ENCODE measurements at regions not wholly inside any gene's neighbourhood (a gene's known extent, or its start where the extent isn't known, plus 50 kb on each side); places are given as distances from the start of the nearest gene placed in this dataset.
A peak's percentile ranks its signal among the peaks of the same experiment; 100 is the strongest.
"Not testable (repeated sequence)": the region's sequence is repeated elsewhere in the genome, so short reads cannot be mapped to it uniquely, and the experiment has no call there.

DNA sequence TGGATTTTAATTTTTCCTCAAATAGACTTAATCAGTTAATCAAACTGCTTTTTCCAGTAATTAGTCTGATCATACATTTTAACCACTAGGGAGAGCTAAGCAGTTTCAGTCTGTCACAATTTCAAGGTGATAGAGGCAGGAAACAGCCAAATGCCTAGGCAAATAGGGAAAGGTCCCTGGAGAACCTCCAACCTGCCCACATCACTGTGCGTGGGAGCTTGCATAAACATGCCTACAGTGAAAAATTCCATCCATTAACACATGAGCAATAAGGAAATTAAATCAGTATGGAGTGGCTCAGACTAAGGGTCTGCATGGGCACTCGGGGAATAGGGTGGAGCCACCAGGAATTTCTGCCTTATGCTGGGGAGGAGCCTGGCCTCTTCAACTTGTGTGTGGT is 74.6 kb downstream of the AASDHPPT start:
- Mint-ChIP-seq H3K27me3 (peaks cover 11 to 16% of the 10 kb centered on the region in 2 donors), H3K4me3 (no peak overlapping the region), H3K36me3 (ENCODE audit: insufficient read depth) (no peaks in the 10 kb centered on the region), H3K4me1 (ENCODE audit: low read depth in 2 of 2) (peaks cover 0 to 2% of the 10 kb centered on the region in 2 donors), H3K9me3 (no peaks in the 10 kb centered on the region), H3K27ac (no peak overlapping the region)
- ATAC-seq (replicated peaks) (no peak), DNase-seq (no peak)

DNA sequence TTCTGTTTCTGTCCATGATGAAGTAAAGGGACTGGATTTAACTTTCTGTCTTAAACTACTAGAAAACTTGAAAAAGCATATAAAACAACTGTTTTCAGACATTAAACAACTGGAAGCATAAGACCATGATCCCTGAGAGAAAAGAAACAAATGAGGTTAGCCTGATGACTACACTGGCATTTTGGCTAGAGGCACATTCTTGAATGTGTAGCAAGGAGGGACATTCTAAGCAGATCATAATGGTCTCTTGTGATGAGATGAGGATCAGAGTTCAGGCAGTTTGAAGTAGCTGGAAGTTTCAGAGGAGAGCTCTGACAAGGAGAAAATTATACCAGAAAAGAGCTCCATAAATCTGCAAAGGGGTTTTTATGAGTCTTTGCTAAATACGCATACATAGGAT is 75.4 kb downstream of the AASDHPPT start:
- Mint-ChIP-seq H3K27ac (no peak overlapping the region), H3K9me3 (no peaks in the 10 kb centered on the region), H3K4me3 (no peak overlapping the region), H3K4me1 (ENCODE audit: low read depth in 2 of 2) (peaks cover 0 to 2% of the 10 kb centered on the region in 2 donors), H3K36me3 (ENCODE audit: insufficient read depth) (no peaks in the 10 kb centered on the region), H3K27me3 (peaks cover 9 to 16% of the 10 kb centered on the region in 2 donors)
- DNase-seq: no peak
- no peak for ATAC-seq (replicated peaks)

DNA sequence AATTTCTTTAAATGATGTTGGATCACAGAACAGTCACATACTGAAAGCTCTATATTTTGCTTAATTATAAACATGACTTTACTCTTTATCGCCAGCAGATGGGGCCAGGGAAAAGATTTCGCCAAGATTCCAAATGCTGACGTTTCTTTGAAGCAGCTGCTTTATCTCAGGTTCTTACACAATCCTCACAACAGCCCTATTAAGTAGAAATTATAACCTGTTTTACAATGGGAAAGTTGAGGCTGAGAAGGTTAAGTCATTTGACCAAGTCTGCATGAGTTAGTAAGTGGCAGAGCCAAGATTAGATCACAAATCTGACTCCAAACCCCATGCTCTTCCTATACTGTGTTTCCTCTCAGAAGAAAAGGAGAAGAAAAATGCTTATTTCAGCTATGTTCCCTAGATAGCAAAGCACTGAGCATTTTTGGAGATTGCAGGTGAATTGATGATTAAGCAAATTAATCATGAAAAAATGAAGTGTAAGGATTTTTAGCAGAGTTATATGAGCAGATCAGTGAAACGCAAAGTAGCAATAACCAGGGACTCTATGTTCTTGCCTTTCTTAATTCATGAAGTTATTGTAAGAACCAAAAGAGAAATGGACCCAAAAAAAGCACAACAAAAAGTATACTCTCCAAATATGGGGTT is 79.0 kb downstream of the AASDHPPT start:
- H3K27me3 Mint-ChIP-seq: peaks cover 9 to 10% of the 10 kb centered on the region in 2 donors
- no peaks in the 10 kb centered on the region for H3K9me3 Mint-ChIP-seq
- DNase-seq (no peak), ATAC-seq (replicated peaks) (no peak)
- H3K4me3 Mint-ChIP-seq: no peak overlapping the region
- no peak overlapping the region for H3K27ac Mint-ChIP-seq
- peaks cover 0 to 5% of the 10 kb centered on the region in 2 donors for H3K4me1 Mint-ChIP-seq (ENCODE audit: low read depth in 2 of 2)
- H3K36me3 Mint-ChIP-seq (ENCODE audit: insufficient read depth): no peaks in the 10 kb centered on the region

GRCh38 chr11:106158406-106158805 is 80.9 kb downstream of the AASDHPPT start:
- Mint-ChIP-seq H3K27me3 (peaks cover 9 to 10% of the 10 kb centered on the region in 2 donors), H3K36me3 (ENCODE audit: insufficient read depth) (no peaks in the 10 kb centered on the region), H3K4me3 (no peak overlapping the region), H3K27ac (no peak overlapping the region), H3K4me1 (ENCODE audit: low read depth in 2 of 2) (peaks cover 0 to 5% of the 10 kb centered on the region in 2 donors), H3K9me3 (no peaks in the 10 kb centered on the region)
- no peak for ATAC-seq (replicated peaks)
- no peak for DNase-seq

- DNase-seq (no peak), ATAC-seq (replicated peaks) (no peak)
- Mint-ChIP-seq H3K36me3 (ENCODE audit: insufficient read depth) (no peaks in the 10 kb centered on the region), H3K4me1 (ENCODE audit: low read depth in 2 of 2) (peaks cover 0 to 5% of the 10 kb centered on the region in 2 donors), H3K9me3 (no peaks in the 10 kb centered on the region), H3K4me3 (no peak overlapping the region), H3K27me3 (no peaks in the 10 kb centered on the region), H3K27ac (no peak overlapping the region)
These were observed 82.4 kb downstream of the AASDHPPT start for GRCh38 chr11:106159836-106160235.

- ATAC-seq (replicated peaks) (no peak), DNase-seq (no peak)
- Mint-ChIP-seq H3K27me3 (no peaks in the 10 kb centered on the region), H3K9me3 (no peaks in the 10 kb centered on the region), H3K36me3 (ENCODE audit: insufficient read depth) (no peaks in the 10 kb centered on the region), H3K4me3 (peak overlapping the region; percentile 4 to 34), H3K27ac (peak overlapping the region in 1 of 2 donors; percentile 28), H3K4me1 (ENCODE audit: low read depth in 2 of 2) (peaks cover 0 to 5% of the 10 kb centered on the region in 2 donors)
These were observed 83.0 kb downstream of the AASDHPPT start for GRCh38 chr11:106160494-106160893.

- no peak for DNase-seq
- H3K36me3 Mint-ChIP-seq (ENCODE audit: insufficient read depth): no peaks in the 10 kb centered on the region
- H3K27me3 Mint-ChIP-seq: no peaks in the 10 kb centered on the region
- no peak overlapping the region for H3K27ac Mint-ChIP-seq
- no peak for ATAC-seq (replicated peaks)
- H3K9me3 Mint-ChIP-seq: peaks cover 0 to 4% of the 10 kb centered on the region in 2 donors
- H3K4me1 Mint-ChIP-seq (ENCODE audit: low read depth in 2 of 2): peaks cover 0 to 3% of the 10 kb centered on the region in 2 donors
- H3K4me3 Mint-ChIP-seq: no peak overlapping the region
These were observed 84.5 kb downstream of the AASDHPPT start for GRCh38 chr11:106161775-106162634.

GRCh38 chr11:106167085-106167484 is 89.6 kb downstream of the AASDHPPT start:
- ATAC-seq (replicated peaks): no peak
- Mint-ChIP-seq H3K27ac (no peak overlapping the region), H3K4me1 (ENCODE audit: low read depth in 2 of 2) (no peaks in the 10 kb centered on the region), H3K9me3 (peaks cover 0 to 8% of the 10 kb centered on the region in 2 donors), H3K36me3 (ENCODE audit: insufficient read depth) (no peaks in the 10 kb centered on the region), H3K4me3 (no peak overlapping the region), H3K27me3 (peaks cover 0 to 8% of the 10 kb centered on the region in 2 donors)
- DNase-seq: no peak

GRCh38 chr11:106172386-106172991 is 95.0 kb downstream of the AASDHPPT start:
- ATAC-seq (replicated peaks) (no peak), DNase-seq (no peak)
- H3K9me3 Mint-ChIP-seq: peaks cover 0 to 3% of the 10 kb centered on the region in 2 donors
- H3K27ac Mint-ChIP-seq: no peak overlapping the region
- no peaks in the 10 kb centered on the region for H3K4me1 Mint-ChIP-seq (ENCODE audit: low read depth in 2 of 2)
- H3K36me3 Mint-ChIP-seq (ENCODE audit: insufficient read depth): no peaks in the 10 kb centered on the region
- no peak overlapping the region for H3K4me3 Mint-ChIP-seq
- peaks cover 0 to 8% of the 10 kb centered on the region in 2 donors for H3K27me3 Mint-ChIP-seq

GRCh38 chr11:106173291-106173690 is 95.8 kb downstream of the AASDHPPT start:
- ATAC-seq (replicated peaks) (no peak), DNase-seq (no peak)
- Mint-ChIP-seq H3K4me3 (no peak overlapping the region), H3K9me3 (peaks cover 0 to 1% of the 10 kb centered on the region in 2 donors), H3K27me3 (peaks cover 0 to 8% of the 10 kb centered on the region in 2 donors), H3K36me3 (ENCODE audit: insufficient read depth) (no peaks in the 10 kb centered on the region), H3K27ac (no peak overlapping the region), H3K4me1 (ENCODE audit: low read depth in 2 of 2) (no peaks in the 10 kb centered on the region)

DNA sequence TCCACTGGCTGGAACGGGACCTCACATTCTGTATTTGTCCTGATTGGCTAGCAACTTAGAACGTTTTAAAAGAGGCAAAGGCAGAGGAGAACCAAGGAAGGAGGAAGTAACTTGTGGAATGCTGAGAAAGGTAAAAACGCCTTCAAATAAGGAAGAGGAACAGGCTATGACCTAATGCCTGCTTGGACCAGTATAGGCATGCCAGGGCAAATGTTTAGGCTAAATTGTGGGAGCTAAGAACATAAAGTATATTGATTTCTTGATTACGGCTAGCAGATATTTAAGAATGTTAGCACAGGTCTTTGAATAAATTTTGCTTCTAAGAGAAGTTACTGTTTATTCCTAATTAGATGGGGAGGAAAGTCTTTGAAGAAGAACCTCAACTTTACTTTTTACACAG is 96.5 kb downstream of the AASDHPPT start:
- H3K4me1 Mint-ChIP-seq (ENCODE audit: low read depth in 2 of 2); H3K9me3 Mint-ChIP-seq; H3K4me3 Mint-ChIP-seq; H3K27ac Mint-ChIP-seq; DNase-seq; ATAC-seq (replicated peaks); H3K27me3 Mint-ChIP-seq; H3K36me3 Mint-ChIP-seq (ENCODE audit: insufficient read depth): not testable (repeated sequence)

- no peaks in the 10 kb centered on the region for H3K36me3 Mint-ChIP-seq (ENCODE audit: insufficient read depth)
- H3K27me3 Mint-ChIP-seq: no peaks in the 10 kb centered on the region
- H3K4me1 Mint-ChIP-seq (ENCODE audit: low read depth in 2 of 2): no peaks in the 10 kb centered on the region
- no peak for ATAC-seq (replicated peaks)
- H3K4me3 Mint-ChIP-seq: no peak overlapping the region
- no peak for DNase-seq
- H3K9me3 Mint-ChIP-seq: no peaks in the 10 kb centered on the region
- H3K27ac Mint-ChIP-seq: no peak overlapping the region
These were observed 99.4 kb downstream of the AASDHPPT start for GRCh38 chr11:106176817-106177216.

GRCh38 chr11:106177311-106177710 is 99.8 kb downstream of the AASDHPPT start:
- Mint-ChIP-seq H3K27ac (no peak overlapping the region), H3K36me3 (ENCODE audit: insufficient read depth) (no peaks in the 10 kb centered on the region), H3K4me3 (no peak overlapping the region), H3K4me1 (ENCODE audit: low read depth in 2 of 2) (no peaks in the 10 kb centered on the region), H3K27me3 (peaks cover 0 to 4% of the 10 kb centered on the region in 2 donors), H3K9me3 (no peaks in the 10 kb centered on the region)
- DNase-seq (no peak), ATAC-seq (replicated peaks) (no peak)

Data from effector memory CD8-positive, alpha-beta T cell (primary cell).